ENCODE measurements at regions not wholly inside any gene's neighbourhood (a gene's known extent, or its start where the extent isn't known, plus 50 kb on each side); places are given as distances from the start of the nearest gene placed in this dataset.

DNA sequence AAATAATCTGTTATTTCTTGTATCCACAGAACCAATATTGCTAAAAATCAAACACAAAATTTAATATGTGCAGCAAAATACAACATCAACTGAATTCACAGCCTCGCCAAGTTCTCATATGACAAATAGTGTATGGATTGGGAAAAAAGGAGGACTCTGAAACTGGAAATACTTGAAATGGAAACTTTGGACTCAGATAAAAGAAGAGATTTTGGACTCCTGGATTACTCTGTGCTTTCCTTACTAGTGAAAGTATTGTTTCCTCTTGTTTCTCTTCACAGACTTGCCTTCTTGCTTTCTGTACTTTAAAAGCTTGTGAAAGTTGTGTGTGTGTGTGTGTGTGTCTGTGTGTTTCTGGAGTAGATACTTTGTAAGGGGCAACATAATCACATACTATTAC, 1596.3 kb downstream of the PCDH9 start:
- Histone ChIP-seq H3K4me3 (replicated peaks in 1 of 2; ENCODE audit: low read depth in 1 of 2, low read length in 2 of 2) (no peak overlapping the region), H3K9ac (ENCODE audit: low read length) (no peak overlapping the region), H3K27me3 (ENCODE audit: insufficient read depth, low read length) (no peaks in the 10 kb centered on the region), H3K9me2 (ENCODE audit: insufficient read depth) (no peaks in the 10 kb centered on the region), H2AFZ (ENCODE audit: low read depth, low read length, poor library complexity, severe bottlenecking) (no peak overlapping the region), H3K4me1 (ENCODE audit: control insufficient read depth in 1 of 2, insufficient read depth in 2 of 2, low read length in 2 of 2) (no peaks in the 10 kb centered on the region), H3K9me3 (ENCODE audit: control insufficient read depth in 1 of 2, insufficient read depth in 1 of 2, low read depth in 1 of 2, low read length in 2 of 2) (no peaks in the 10 kb centered on the region), H3K79me2 (ENCODE audit: insufficient read depth, low read length) (no peaks in the 10 kb centered on the region), H3K4me2 (ENCODE audit: low read length) (no peak overlapping the region), H4K20me1 (ENCODE audit: insufficient read depth) (no peaks in the 10 kb centered on the region), H3K27ac (ENCODE audit: low read depth, low read length) (no peak overlapping the region), H3K36me3 (ENCODE audit: control insufficient read depth in 1 of 2, insufficient read depth in 2 of 2, low read length in 2 of 2) (no peaks in the 10 kb centered on the region)
- intact Hi-C loops (cut with micrococcal nuclease): loop anchor here (10.0 kb wide), 1 partner anchor 1479 kb away; no protein-coding TSS in a partner anchor
- ChIA-PET RAD21 (ENCODE audit: low non-redundant PET in 1 of 2, low total read pairs in 2 of 2, uncharacterized antibody in 2 of 2, unreplicated experiment in 2 of 2) (no interaction called here), POLR2A (no interaction called here), CTCF (no interaction called here)
- TF ChIP-seq ZNF274 (IDR thresholded peaks at IDR 0.05; ENCODE audit: low read depth, low read length) (no peak), ATF3 (IDR thresholded peaks at IDR 0.05) (no peak), CBX3 (IDR thresholded peaks at IDR 0.05; ENCODE audit: low read depth) (no peak), ZBTB33 (IDR thresholded peaks at IDR 0.05; ENCODE audit: extremely low read depth, insufficient replicate concordance, low read length) (no peak), ELF1 (IDR thresholded peaks at IDR 0.05; ENCODE audit: borderline replicate concordance, low read depth) (no peak), CEBPB (IDR thresholded peaks at IDR 0.05; ENCODE audit: low read depth) (no peak), FOSL1 (IDR thresholded peaks at IDR 0.05; ENCODE audit: low read depth) (no peak), SRF (IDR thresholded peaks at IDR 0.05; ENCODE audit: low read depth) (no peak), EZH2phosphoT487 (IDR thresholded peaks at IDR 0.05; ENCODE audit: borderline replicate concordance) (no peak), EZH2 (IDR thresholded peaks at IDR 0.05) (no peak), SIN3A (IDR thresholded peaks at IDR 0.05; ENCODE audit: low read depth) (no peak)
- TF ChIP-seq, protein P1, sequence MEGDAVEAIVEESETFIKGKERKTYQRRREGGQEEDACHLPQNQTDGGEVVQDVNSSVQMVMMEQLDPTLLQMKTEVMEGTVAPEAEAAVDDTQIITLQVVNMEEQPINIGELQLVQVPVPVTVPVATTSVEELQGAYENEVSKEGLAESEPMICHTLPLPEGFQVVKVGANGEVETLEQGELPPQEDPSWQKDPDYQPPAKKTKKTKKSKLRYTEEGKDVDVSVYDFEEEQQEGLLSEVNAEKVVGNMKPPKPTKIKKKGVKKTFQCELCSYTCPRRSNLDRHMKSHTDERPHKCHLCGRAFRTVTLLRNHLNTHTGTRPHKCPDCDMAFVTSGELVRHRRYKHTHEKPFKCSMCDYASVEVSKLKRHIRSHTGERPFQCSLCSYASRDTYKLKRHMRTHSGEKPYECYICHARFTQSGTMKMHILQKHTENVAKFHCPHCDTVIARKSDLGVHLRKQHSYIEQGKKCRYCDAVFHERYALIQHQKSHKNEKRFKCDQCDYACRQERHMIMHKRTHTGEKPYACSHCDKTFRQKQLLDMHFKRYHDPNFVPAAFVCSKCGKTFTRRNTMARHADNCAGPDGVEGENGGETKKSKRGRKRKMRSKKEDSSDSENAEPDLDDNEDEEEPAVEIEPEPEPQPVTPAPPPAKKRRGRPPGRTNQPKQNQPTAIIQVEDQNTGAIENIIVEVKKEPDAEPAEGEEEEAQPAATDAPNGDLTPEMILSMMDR (IDR thresholded peaks at IDR 0.05 in 2 of 3, conservative IDR thresholded peaks at IDR 0.05 in 1 of 3; ENCODE audit: borderline replicate concordance in 1 of 3, insufficient read depth in 1 of 3, low read depth in 2 of 3, low read length in 2 of 3): no peak
- ATAC-seq (no peak), DNase-seq (ENCODE audit: low read depth, low spot score) (no peak)
- BruUV-seq (replicated peaks): no TSS peak

Measured in HCT116 (cell line).